Lung (tissue), 11 donors: ENCODE measurements at regions not wholly inside any gene's neighbourhood (a gene's known extent, or its start where the extent isn't known, plus 50 kb on each side); places are given as distances from the start of the nearest gene placed in this dataset.

ENCODE experiments used
- ATAC-seq: fragments of 200-7000 bp; cut with Tn5 transposase; one replicate; pipeline ENCODE4 v1.9.1; 2020; ENCODE audit warnings: moderate number of reproducible peaks; ENCODE audit not compliant: insufficient read depth, low FRiP score
- DNase-seq, 3 donors: peaks; one replicate each; pipeline ENCODE4 v3.0.0-alpha.2; 2013 to 2017
- H3K27ac ChIP-seq, 2 donors: one replicate each; pipeline ENCODE4 v1.5.1; 2013; ENCODE audit warnings: mild to moderate bottlenecking in 2 of 2, moderate library complexity in 2 of 2, control low read depth in 1 of 2, inconsistent platforms in 1 of 2, low read depth in 1 of 2, low read length in 1 of 2
- H3K27me3 ChIP-seq, 3 donors: one replicate each; pipeline ENCODE4 v1.5.1; 2013; ENCODE audit warnings: low read length in 2 of 3; ENCODE audit not compliant: control insufficient read depth in 3 of 3, insufficient read depth in 3 of 3
- H3K36me3 ChIP-seq, 4 donors: one replicate each; pipeline ENCODE4 v1.5.1; 2013; ENCODE audit warnings: low read length in 4 of 4, mild to moderate bottlenecking in 1 of 4, moderate library complexity in 1 of 4; ENCODE audit not compliant: control insufficient read depth in 4 of 4, insufficient read depth in 4 of 4
- H3K4me1 ChIP-seq, 5 donors: one replicate each; pipeline ENCODE4 v1.5.1; 2013; ENCODE audit warnings: low read length in 5 of 5, mild to moderate bottlenecking in 2 of 5, moderate library complexity in 1 of 5; ENCODE audit not compliant: control insufficient read depth in 5 of 5, insufficient read depth in 5 of 5
- H3K4me3 ChIP-seq: one replicate; pipeline ENCODE4 v1.5.1; 2013; ENCODE audit warnings: mild to moderate bottlenecking, control low read depth, moderate library complexity
- H3K9ac ChIP-seq, 2 donors: one replicate each; pipeline ENCODE4 v1.5.1; 2013; ENCODE audit warnings: low read length in 2 of 2, control low read depth in 1 of 2; ENCODE audit not compliant: insufficient read depth in 1 of 2
- H3K9me3 ChIP-seq, 4 donors: one replicate each; pipeline ENCODE4 v1.5.1; 2013; ENCODE audit warnings: low read length in 3 of 4, mild to moderate bottlenecking in 1 of 4, moderate library complexity in 1 of 4; ENCODE audit not compliant: control insufficient read depth in 4 of 4, insufficient read depth in 3 of 4
- WGBS, 2 donors: extraction: QIAGEN DNeasy Blood & Tissue Kit; methylation state at CpG; one replicate each; pipeline ENCODE4 v1.1.7; 2013; 5-methylcytosine and 5-hydroxymethylcytosine counted together
- TF ChIP-seq, protein P1 (sequence below): IDR thresholded peaks from 2 replicates; pipeline ENCODE4 v1.5.1; 2012; ENCODE audit warnings: mild to moderate bottlenecking; ENCODE audit errors: control extremely low read depth, extremely low read depth
- donor health status: control.
- donor health status: control.
- donor health status: Bipolar disorder and iron deficiency.
- donor health status: healthy.
- donor health status: DM: yes; HTN: yes; CAD: no.

DNA sequence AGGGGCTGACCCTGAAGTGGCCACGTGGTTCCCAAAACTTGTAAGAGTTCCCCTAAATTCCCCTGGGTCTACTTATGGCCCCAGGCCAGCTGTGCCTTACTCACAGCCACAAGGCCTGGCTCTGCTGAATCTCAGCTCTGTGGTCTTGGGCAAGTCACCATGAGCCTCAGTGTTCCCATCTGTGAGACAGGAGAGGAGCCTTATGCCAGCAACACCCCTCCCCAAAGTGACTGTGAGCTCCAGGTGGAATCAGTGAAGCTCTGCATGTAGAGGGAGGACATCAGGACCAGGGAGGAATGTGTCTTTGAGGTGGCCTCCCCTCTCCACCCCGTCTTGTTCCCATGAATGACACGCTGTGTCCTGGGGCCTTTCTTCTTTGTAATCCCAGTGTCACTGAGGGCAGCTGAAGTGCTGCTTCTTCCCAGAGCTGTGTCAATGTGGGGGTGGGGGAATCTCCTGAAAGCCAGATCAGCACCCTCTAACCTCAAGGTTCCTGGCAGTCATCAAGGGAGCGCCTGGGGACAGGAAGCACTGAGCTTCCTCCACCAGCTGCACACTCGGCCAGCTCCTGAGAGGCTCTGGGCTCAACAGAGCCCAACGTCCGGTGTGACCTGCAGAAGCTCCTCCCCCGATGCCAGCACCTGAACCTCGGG, 258.9 kb downstream of the UACA start:
- Histone ChIP-seq H3K36me3 (no peaks in the 10 kb centered on the region), H3K4me3 (no peak overlapping the region), H3K27ac (peak overlapping the region in 1 of 2 donors; percentile 29), H3K9ac (no peak overlapping the region), H3K9me3 (no peaks in the 10 kb centered on the region), H3K27me3 (no peaks in the 10 kb centered on the region), H3K4me1 (peaks cover 0 to 24% (median 3%) of the 10 kb centered on the region in 5 donors)
- TF ChIP-seq, protein P1, sequence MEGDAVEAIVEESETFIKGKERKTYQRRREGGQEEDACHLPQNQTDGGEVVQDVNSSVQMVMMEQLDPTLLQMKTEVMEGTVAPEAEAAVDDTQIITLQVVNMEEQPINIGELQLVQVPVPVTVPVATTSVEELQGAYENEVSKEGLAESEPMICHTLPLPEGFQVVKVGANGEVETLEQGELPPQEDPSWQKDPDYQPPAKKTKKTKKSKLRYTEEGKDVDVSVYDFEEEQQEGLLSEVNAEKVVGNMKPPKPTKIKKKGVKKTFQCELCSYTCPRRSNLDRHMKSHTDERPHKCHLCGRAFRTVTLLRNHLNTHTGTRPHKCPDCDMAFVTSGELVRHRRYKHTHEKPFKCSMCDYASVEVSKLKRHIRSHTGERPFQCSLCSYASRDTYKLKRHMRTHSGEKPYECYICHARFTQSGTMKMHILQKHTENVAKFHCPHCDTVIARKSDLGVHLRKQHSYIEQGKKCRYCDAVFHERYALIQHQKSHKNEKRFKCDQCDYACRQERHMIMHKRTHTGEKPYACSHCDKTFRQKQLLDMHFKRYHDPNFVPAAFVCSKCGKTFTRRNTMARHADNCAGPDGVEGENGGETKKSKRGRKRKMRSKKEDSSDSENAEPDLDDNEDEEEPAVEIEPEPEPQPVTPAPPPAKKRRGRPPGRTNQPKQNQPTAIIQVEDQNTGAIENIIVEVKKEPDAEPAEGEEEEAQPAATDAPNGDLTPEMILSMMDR: no peak
- no peak for ATAC-seq
- DNase-seq: peak in 2 of 3 donors; percentile 42 to 58
- WGBS, 2 donors: 15 to 31% methylated on average over 9 of the region's 9 CpGs

- Histone ChIP-seq H3K4me1 (peaks cover 0 to 24% (median 3%) of the 10 kb centered on the region in 5 donors), H3K4me3 (no peak overlapping the region), H3K27me3 (no peaks in the 10 kb centered on the region), H3K9ac (no peak overlapping the region), H3K36me3 (no peaks in the 10 kb centered on the region), H3K27ac (no peak overlapping the region), H3K9me3 (no peaks in the 10 kb centered on the region)
- TF ChIP-seq, protein P1: no peak
- DNase-seq (no peak), ATAC-seq (no peak)
- 83 to 87% methylated on average over 8 to 10 of the region's 10 CpGs for WGBS, 2 donors
Observed at GRCh38 chr15:70503798-70504298, 259.5 kb downstream of the UACA start.

DNA sequence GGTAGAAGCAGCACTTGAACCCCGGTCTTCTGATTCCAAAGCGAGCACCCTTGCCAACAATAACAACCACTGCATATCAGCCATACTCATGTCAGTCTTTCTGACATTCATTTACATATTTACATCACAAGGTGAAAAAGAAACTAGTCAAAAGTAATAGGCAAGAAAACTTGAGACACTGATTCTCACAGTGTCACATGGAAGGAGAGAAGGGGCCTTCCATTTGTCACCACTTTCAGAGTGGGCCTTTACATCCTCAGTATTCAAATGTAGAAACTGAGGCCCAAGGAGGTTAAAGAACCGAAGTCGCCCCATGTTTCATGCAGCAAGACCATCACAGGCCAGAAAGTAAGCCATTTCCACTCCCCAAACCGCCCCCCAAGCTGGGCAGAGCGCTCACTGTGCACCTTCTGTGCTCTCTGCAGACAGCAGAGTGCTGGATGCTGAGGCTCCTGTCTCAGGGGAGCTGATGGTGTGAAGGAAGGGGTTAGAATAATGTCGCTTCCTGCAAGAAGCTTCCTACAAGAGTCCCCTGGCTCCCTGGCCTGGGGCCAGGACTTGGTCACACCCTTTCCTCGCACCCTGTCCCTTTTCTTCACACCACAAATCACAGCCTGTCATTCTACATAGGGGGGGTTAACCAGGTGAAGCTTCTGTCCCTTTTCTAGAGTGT, 260.1 kb downstream of the UACA start:
- peaks cover 0 to 24% (median 3%) of the 10 kb centered on the region in 5 donors for H3K4me1 ChIP-seq
- no peak overlapping the region for H3K4me3 ChIP-seq
- ATAC-seq (no peak), DNase-seq (no peak)
- H3K27me3 ChIP-seq: no peaks in the 10 kb centered on the region
- WGBS, 2 donors: 82 to 90% methylated on average over 8 of the region's 8 CpGs
- no peak overlapping the region for H3K9ac ChIP-seq
- no peaks in the 10 kb centered on the region for H3K9me3 ChIP-seq
- H3K36me3 ChIP-seq: no peaks in the 10 kb centered on the region
- TF ChIP-seq, protein P1: no peak
- H3K27ac ChIP-seq: no peak overlapping the region
